Breast epithelium (tissue), 4 donors: ENCODE measurements at regions not wholly inside any gene's neighbourhood (a gene's known extent, or its start where the extent isn't known, plus 50 kb on each side); places are given as distances from the start of the nearest gene placed in this dataset.

Source experiments
- DNase-seq, 2 donors: peaks; one replicate each; pipeline ENCODE4 v3.0.0-alpha.2; 2019; ENCODE audit warnings: low spot score in 2 of 2
- H3K27ac ChIP-seq, 2 donors: fragments of 200-600 bp; sonication (generic) in 1 of 2; one replicate each; pipeline ENCODE4 v1.5.1; 2016 to 2019; ENCODE audit warnings: mild to moderate bottlenecking in 1 of 2
- H3K27me3 ChIP-seq, 2 donors: fragments of 200-600 bp; sonication (generic) in 1 of 2; one replicate each; pipeline versions ENCODE4 v1.5.1 to v1.6.0; 2017 to 2019; ENCODE audit warnings: control low read depth in 1 of 2, mild to moderate bottlenecking in 1 of 2
- H3K36me3 ChIP-seq: fragments of 200-600 bp; one replicate; pipeline ENCODE4 v1.5.1; 2019
- H3K4me1 ChIP-seq, 2 donors: fragments of 200-600 bp; sonication (generic); one replicate each; pipeline ENCODE4 v1.5.1; 2016 to 2019; ENCODE audit warnings: control low read depth in 1 of 2
- H3K4me3 ChIP-seq, 3 donors: fragments of 200-600 bp; sonication (generic); 1 replicate in 2 of 3; 2 replicates in 1 of 3; pipeline ENCODE4 v1.5.1; 2016 to 2019; ENCODE audit warnings: mild to moderate bottlenecking in 3 of 3, moderate library complexity in 2 of 3
- H3K9me3 ChIP-seq, 2 donors: fragments of 200-600 bp; sonication (generic) in 1 of 2; one replicate each; pipeline ENCODE4 v1.5.1; 2016 to 2019; ENCODE audit warnings: control low read depth in 1 of 2
- POLR2A ChIP-seq: fragments of 450-650 bp; IDR thresholded peaks from one replicate; pipeline ENCODE4 v1.6.1; 2016; ENCODE audit warnings: antibody characterized with exemption, mild to moderate bottlenecking, moderate library complexity
- POLR2AphosphoS5 ChIP-seq, 3 donors: sonication (generic); formaldehyde crosslinking; IDR thresholded peaks; one replicate each; pipeline ENCODE4 v1.6.1; 2017; ENCODE audit warnings: antibody characterized with exemption in 3 of 3
- intact Hi-C: fragments of 100-400 bp; cut with DNase I; formaldehyde crosslinking; loops from one replicate; pipeline ENCODE4 v1.15.1; 2023; ENCODE audit warnings: low total_unique reads
- TF ChIP-seq, protein P1 (sequence below), 3 donors: fragments of 450-650 bp; IDR thresholded peaks; one replicate each; pipeline ENCODE4 v1.5.1; 2016 to 2017; ENCODE audit warnings: antibody characterized with exemption in 3 of 3, mild to moderate bottlenecking in 3 of 3, moderate library complexity in 3 of 3

DNA sequence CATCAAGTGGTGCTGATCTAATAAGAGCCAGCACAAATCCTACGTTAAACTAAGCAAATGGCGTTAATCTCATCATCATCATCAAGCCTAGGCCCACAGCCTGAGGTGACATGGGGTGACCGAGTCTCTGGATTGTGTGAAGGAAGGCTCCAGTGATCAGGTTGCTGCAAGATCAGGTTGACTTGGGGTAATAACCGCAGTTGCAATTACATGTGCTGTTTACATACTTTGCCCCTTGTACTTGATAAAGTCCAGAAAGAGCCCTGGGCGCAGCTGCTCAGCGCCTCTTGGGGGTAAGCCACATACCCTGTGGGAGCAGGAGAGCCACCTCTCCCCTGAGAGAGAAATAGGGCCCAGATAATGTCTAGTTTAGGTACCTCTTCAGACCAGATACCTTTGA is 228.1 kb downstream of the WDR11 start:
- TF ChIP-seq, protein P1, sequence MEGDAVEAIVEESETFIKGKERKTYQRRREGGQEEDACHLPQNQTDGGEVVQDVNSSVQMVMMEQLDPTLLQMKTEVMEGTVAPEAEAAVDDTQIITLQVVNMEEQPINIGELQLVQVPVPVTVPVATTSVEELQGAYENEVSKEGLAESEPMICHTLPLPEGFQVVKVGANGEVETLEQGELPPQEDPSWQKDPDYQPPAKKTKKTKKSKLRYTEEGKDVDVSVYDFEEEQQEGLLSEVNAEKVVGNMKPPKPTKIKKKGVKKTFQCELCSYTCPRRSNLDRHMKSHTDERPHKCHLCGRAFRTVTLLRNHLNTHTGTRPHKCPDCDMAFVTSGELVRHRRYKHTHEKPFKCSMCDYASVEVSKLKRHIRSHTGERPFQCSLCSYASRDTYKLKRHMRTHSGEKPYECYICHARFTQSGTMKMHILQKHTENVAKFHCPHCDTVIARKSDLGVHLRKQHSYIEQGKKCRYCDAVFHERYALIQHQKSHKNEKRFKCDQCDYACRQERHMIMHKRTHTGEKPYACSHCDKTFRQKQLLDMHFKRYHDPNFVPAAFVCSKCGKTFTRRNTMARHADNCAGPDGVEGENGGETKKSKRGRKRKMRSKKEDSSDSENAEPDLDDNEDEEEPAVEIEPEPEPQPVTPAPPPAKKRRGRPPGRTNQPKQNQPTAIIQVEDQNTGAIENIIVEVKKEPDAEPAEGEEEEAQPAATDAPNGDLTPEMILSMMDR (IDR thresholded peaks at IDR 0.05) = no peak
- TF ChIP-seq POLR2AphosphoS5 (IDR thresholded peaks at IDR 0.05) (no peak), POLR2A (no peak)
- Histone ChIP-seq H3K27me3 (peaks cover 0 to 3% of the 10 kb centered on the region in 2 donors), H3K9me3 (no peaks in the 10 kb centered on the region), H3K36me3 (no peaks in the 10 kb centered on the region), H3K4me1 (no peaks in the 10 kb centered on the region), H3K27ac (no peak overlapping the region), H3K4me3 (no peak overlapping the region)
- no peak for DNase-seq
- intact Hi-C loops = loop anchor here (5.0 kb wide), 1 partner anchor 892 kb away; no protein-coding TSS in a partner anchor

DNA sequence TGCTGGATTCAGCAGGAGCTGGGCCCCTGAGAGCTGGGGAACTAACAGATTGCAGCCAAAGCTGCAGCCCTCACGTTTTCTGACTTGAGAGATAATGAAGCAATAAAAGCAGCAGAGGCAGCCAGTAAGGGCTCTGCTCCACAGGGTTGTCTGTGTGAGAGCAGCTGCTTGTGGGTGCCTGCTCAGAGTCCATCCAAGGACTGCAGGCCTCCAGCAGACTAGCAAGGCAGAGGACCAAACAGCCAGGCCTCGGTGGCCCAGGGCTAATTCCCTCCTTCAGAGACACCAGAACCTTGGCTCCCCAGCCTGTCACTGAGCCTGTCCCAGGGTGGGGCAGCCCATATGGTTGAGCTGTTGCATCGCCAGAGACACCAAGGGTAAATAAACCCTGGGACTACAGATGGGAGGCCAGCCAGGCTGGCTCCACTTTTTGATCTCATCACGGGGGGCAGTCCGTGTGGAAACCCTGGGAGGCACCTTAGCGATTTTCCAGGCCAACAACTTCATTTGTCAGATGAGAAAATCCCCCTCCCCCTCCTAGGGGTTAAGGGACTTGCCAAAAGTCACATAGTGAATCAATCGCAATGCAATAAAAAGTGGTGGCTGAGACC is 229.2 kb downstream of the WDR11 start:
- Histone ChIP-seq H3K4me1 (no peaks in the 10 kb centered on the region), H3K9me3 (no peaks in the 10 kb centered on the region), H3K27me3 (peaks cover 0 to 8% of the 10 kb centered on the region in 2 donors), H3K27ac (no peak overlapping the region), H3K36me3 (no peaks in the 10 kb centered on the region), H3K4me3 (no peak overlapping the region)
- intact Hi-C loops = no loop called here
- no peak for DNase-seq
- TF ChIP-seq POLR2AphosphoS5 (IDR thresholded peaks at IDR 0.05) (no peak), POLR2A (no peak)
- TF ChIP-seq, protein P1 (IDR thresholded peaks at IDR 0.05) = no peak

DNA sequence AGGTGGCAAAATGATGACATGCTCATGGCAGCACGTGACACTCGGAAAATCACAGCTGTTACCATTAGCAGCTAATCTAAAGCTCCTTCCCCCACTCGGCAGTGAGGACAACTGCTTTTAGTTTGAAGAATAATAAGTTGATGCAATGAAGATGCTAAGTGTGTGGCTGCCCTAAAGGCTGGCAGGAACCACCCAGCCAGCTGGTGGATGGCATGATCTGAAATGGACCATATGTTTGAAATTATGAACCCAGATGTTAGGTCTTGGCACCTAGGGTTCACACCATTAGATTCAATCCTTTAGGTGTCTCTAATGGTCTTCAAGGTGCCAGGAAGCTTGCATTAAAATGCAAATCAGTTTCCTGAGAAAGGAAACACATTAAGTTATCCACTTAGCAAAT is 230.1 kb downstream of the WDR11 start:
- intact Hi-C loops = no loop called here
- TF ChIP-seq POLR2AphosphoS5 (IDR thresholded peaks at IDR 0.05) (no peak), POLR2A (no peak)
- TF ChIP-seq, protein P1 (IDR thresholded peaks at IDR 0.05) = no peak
- H3K27ac ChIP-seq = no peak overlapping the region

DNA sequence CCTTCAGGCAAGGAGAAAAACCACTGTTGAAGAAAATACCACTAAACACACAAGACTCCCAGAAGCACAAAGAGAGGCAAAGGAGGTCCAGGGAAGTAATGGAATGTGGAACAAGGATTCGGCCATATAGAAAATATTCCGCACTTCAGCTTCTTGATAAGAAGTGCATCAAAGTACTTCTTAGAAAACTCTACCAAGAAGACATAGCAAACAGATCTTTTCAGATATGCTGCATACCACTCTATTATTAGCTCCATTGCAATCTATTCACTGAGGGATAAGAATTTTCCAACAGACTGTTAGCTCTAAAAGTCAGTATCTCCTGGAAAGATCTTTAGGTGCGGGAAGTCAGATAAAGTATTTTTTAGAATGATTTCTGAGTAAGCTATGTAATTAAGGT is 231.8 kb downstream of the WDR11 start:
- Histone ChIP-seq H3K4me3 (no peak overlapping the region), H3K27ac (no peak overlapping the region), H3K9me3 (no peaks in the 10 kb centered on the region), H3K4me1 (no peaks in the 10 kb centered on the region), H3K36me3 (no peaks in the 10 kb centered on the region), H3K27me3 (peaks cover 0 to 8% of the 10 kb centered on the region in 2 donors)
- intact Hi-C loops = no loop called here
- DNase-seq = no peak
- TF ChIP-seq POLR2AphosphoS5 (IDR thresholded peaks at IDR 0.05) = no peak
- TF ChIP-seq, protein P1 (IDR thresholded peaks at IDR 0.05) = no peak
- TF ChIP-seq POLR2A = no peak

More for the DNA sequence above, 230.1 kb downstream of the WDR11 start:
- Histone ChIP-seq H3K36me3 (no peaks in the 10 kb centered on the region), H3K4me1 (no peaks in the 10 kb centered on the region), H3K27me3 (peaks cover 0 to 8% of the 10 kb centered on the region in 2 donors), H3K9me3 (no peaks in the 10 kb centered on the region), H3K4me3 (no peak overlapping the region)
- DNase-seq = no peak

DNA sequence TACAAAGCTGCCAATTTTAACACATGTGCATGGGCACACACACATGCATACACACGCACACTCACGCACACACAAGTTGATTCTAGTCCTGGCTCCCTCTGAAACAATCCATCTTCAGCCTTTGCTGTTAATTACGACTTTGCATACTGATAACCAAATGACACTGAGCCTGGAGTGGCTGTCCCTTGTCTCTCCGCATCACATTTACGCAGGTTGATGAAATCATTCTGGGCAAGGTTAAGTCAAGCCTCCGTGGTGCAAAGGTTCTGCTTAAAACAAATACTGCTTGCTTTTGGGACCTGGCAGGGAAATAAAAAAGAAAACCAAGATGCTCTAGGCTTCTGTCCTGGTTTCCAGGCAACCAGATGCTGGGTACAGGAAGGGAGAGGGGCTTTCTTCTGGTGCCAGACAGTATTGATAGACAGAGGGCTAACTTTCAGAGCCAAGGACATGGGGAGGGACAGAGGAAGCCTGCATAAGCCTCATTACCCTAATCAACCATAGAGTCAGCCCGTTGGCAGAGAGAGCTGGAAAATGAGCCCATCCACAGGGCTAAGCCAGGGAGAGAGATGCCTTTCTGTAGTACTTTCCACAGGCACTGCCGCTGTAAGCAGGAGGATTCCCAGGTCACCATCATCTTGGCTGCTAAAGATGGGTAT is 233.0 kb downstream of the WDR11 start:
- Histone ChIP-seq H3K4me1 (no peaks in the 10 kb centered on the region), H3K4me3 (no peak overlapping the region), H3K36me3 (no peaks in the 10 kb centered on the region), H3K9me3 (no peaks in the 10 kb centered on the region), H3K27ac (no peak overlapping the region), H3K27me3 (peaks cover 0 to 6% of the 10 kb centered on the region in 2 donors)
- TF ChIP-seq, protein P1 (IDR thresholded peaks at IDR 0.05) = no peak
- TF ChIP-seq POLR2A = no peak
- TF ChIP-seq POLR2AphosphoS5 (IDR thresholded peaks at IDR 0.05) = no peak
- DNase-seq = no peak
- intact Hi-C loops = no loop called here
